ENCODE measurements at regions not wholly inside any gene's neighbourhood (a gene's known extent, or its start where the extent isn't known, plus 50 kb on each side); places are given as distances from the start of the nearest gene placed in this dataset.

- 100% methylated on average over 1 of the region's 3 CpGs for WGBS (ENCODE audit: insufficient coverage)
- H3K9me3 ChIP-seq (ENCODE audit: control extremely low read depth in 1 of 5, control insufficient read depth in 4 of 5, insufficient read depth in 2 of 5, low read depth in 1 of 5, low read length in 4 of 5) = peaks cover 0 to 5% (median 0%) of the 10 kb centered on the region in 5 experiments
- ChIA-PET CTCF (interaction anchor here (1.0 to 1.8 kb wide), 4 partner anchors 123 to 1175 kb away, joined by 5 to 7 read pairs (median 7); no protein-coding TSS in a partner anchor), POLR2A (no interaction called here)
- H3K4me1 ChIP-seq (ENCODE audit: control extremely low read depth in 1 of 4, control insufficient read depth in 4 of 4, insufficient read depth in 4 of 4, low read length in 3 of 4) = peaks cover 0 to 4% (median 2%) of the 10 kb centered on the region in 4 experiments
- H3K4me3 ChIP-seq (ENCODE audit: control insufficient read depth in 1 of 7, extremely low read depth in 1 of 7, insufficient read depth in 4 of 7, low read depth in 2 of 7, low read length in 6 of 7) = no peak overlapping the region
- no peaks in the 10 kb centered on the region for H3K36me3 ChIP-seq (ENCODE audit: control insufficient read depth in 4 of 4, insufficient read depth in 4 of 4, low read length in 3 of 4)
- DNase-seq = no peak
- H3K27ac ChIP-seq (ENCODE audit: insufficient read depth in 1 of 2, low read depth in 1 of 2, low read length in 2 of 2, poor library complexity in 1 of 2, severe bottlenecking in 2 of 2) = no peak overlapping the region
- H3K27me3 ChIP-seq (replicated peaks in 2 of 5; ENCODE audit: control insufficient read depth in 4 of 5, insufficient read depth in 5 of 5, low read length in 4 of 5) = no peaks in the 10 kb centered on the region
These were observed 239.7 kb downstream of the PIK3R1 start for GRCh38 chr5:68455216-68455615.

- 89% methylated on average over 1 of the region's 4 CpGs for WGBS (ENCODE audit: insufficient coverage)
- Histone ChIP-seq H3K4me3 (ENCODE audit: control insufficient read depth in 1 of 7, extremely low read depth in 1 of 7, insufficient read depth in 4 of 7, low read depth in 2 of 7, low read length in 6 of 7) (no peak overlapping the region), H3K36me3 (ENCODE audit: control insufficient read depth in 4 of 4, insufficient read depth in 4 of 4, low read length in 3 of 4) (no peaks in the 10 kb centered on the region), H3K27me3 (replicated peaks in 2 of 5; ENCODE audit: control insufficient read depth in 4 of 5, insufficient read depth in 5 of 5, low read length in 4 of 5) (no peaks in the 10 kb centered on the region), H3K9me3 (ENCODE audit: control extremely low read depth in 1 of 5, control insufficient read depth in 4 of 5, insufficient read depth in 2 of 5, low read depth in 1 of 5, low read length in 4 of 5) (peaks cover 0 to 5% (median 0%) of the 10 kb centered on the region in 5 experiments), H3K27ac (ENCODE audit: insufficient read depth in 1 of 2, low read depth in 1 of 2, low read length in 2 of 2, poor library complexity in 1 of 2, severe bottlenecking in 2 of 2) (no peak overlapping the region), H3K4me1 (ENCODE audit: control extremely low read depth in 1 of 4, control insufficient read depth in 4 of 4, insufficient read depth in 4 of 4, low read length in 3 of 4) (peaks cover 0 to 4% (median 2%) of the 10 kb centered on the region in 4 experiments)
- DNase-seq = no peak
- ChIA-PET POLR2A (no interaction called here), CTCF (interaction anchor here (0.9 to 1.8 kb wide), 4 partner anchors 37 to 170 kb away, joined by 3 to 7 read pairs (median 6); no protein-coding TSS in a partner anchor)
These were observed 241.2 kb downstream of the PIK3R1 start for GRCh38 chr5:68456756-68457217.

GRCh38 chr5:68457285-68457684 is 241.7 kb downstream of the PIK3R1 start:
- peaks cover 0 to 2% (median under 1%) of the 10 kb centered on the region in 4 experiments for H3K4me1 ChIP-seq (ENCODE audit: control extremely low read depth in 1 of 4, control insufficient read depth in 4 of 4, insufficient read depth in 4 of 4, low read length in 3 of 4)
- ChIA-PET CTCF (interaction anchor here (0.9 to 1.0 kb wide), 2 partner anchors 38 to 171 kb away, joined by 3 to 6 read pairs; no protein-coding TSS in a partner anchor), POLR2A (no interaction called here)
- no peak for DNase-seq
- no peak overlapping the region for H3K27ac ChIP-seq (ENCODE audit: insufficient read depth in 1 of 2, low read depth in 1 of 2, low read length in 2 of 2, poor library complexity in 1 of 2, severe bottlenecking in 2 of 2)
- H3K4me3 ChIP-seq (ENCODE audit: control insufficient read depth in 1 of 7, extremely low read depth in 1 of 7, insufficient read depth in 4 of 7, low read depth in 2 of 7, low read length in 6 of 7) = no peak overlapping the region
- H3K9me3 ChIP-seq (ENCODE audit: control extremely low read depth in 1 of 5, control insufficient read depth in 4 of 5, insufficient read depth in 2 of 5, low read depth in 1 of 5, low read length in 4 of 5) = peaks cover 0 to 5% (median 0%) of the 10 kb centered on the region in 5 experiments
- WGBS (ENCODE audit: insufficient coverage) = 98% methylated on average over 7 of the region's 8 CpGs
- no peaks in the 10 kb centered on the region for H3K27me3 ChIP-seq (replicated peaks in 2 of 5; ENCODE audit: control insufficient read depth in 4 of 5, insufficient read depth in 5 of 5, low read length in 4 of 5)
- no peaks in the 10 kb centered on the region for H3K36me3 ChIP-seq (ENCODE audit: control insufficient read depth in 4 of 4, insufficient read depth in 4 of 4, low read length in 3 of 4)

GRCh38 chr5:68458416-68459021 is 243.0 kb downstream of the PIK3R1 start:
- Histone ChIP-seq H3K36me3 (ENCODE audit: control insufficient read depth in 4 of 4, insufficient read depth in 4 of 4, low read length in 3 of 4) (no peaks in the 10 kb centered on the region), H3K4me3 (ENCODE audit: control insufficient read depth in 1 of 7, extremely low read depth in 1 of 7, insufficient read depth in 4 of 7, low read depth in 2 of 7, low read length in 6 of 7) (no peak overlapping the region), H3K4me1 (ENCODE audit: control extremely low read depth in 1 of 4, control insufficient read depth in 4 of 4, insufficient read depth in 4 of 4, low read length in 3 of 4) (no peaks in the 10 kb centered on the region), H3K9me3 (ENCODE audit: control extremely low read depth in 1 of 5, control insufficient read depth in 4 of 5, insufficient read depth in 2 of 5, low read depth in 1 of 5, low read length in 4 of 5) (peaks cover 0 to 5% (median 0%) of the 10 kb centered on the region in 5 experiments), H3K27ac (ENCODE audit: insufficient read depth in 1 of 2, low read depth in 1 of 2, low read length in 2 of 2, poor library complexity in 1 of 2, severe bottlenecking in 2 of 2) (no peak overlapping the region), H3K27me3 (replicated peaks in 2 of 5; ENCODE audit: control insufficient read depth in 4 of 5, insufficient read depth in 5 of 5, low read length in 4 of 5) (no peaks in the 10 kb centered on the region)
- ChIA-PET CTCF (interaction anchor here (0.7 to 7.3 kb wide), 2 partner anchors 127 to 171 kb away, joined by 3 to 81 read pairs; no protein-coding TSS in a partner anchor), POLR2A (no interaction called here)
- 80% methylated on average over 1 of the region's 3 CpGs for WGBS (ENCODE audit: insufficient coverage)
- DNase-seq = peak in 2 of 3 donors; percentile 35 to 51

GRCh38 chr5:68459093-68459809 is 243.7 kb downstream of the PIK3R1 start:
- Histone ChIP-seq H3K9me3 (ENCODE audit: control extremely low read depth in 1 of 5, control insufficient read depth in 4 of 5, insufficient read depth in 2 of 5, low read depth in 1 of 5, low read length in 4 of 5) (peaks cover 0 to 3% (median 0%) of the 10 kb centered on the region in 5 experiments), H3K27me3 (replicated peaks in 2 of 5; ENCODE audit: control insufficient read depth in 4 of 5, insufficient read depth in 5 of 5, low read length in 4 of 5) (no peaks in the 10 kb centered on the region), H3K4me3 (ENCODE audit: control insufficient read depth in 1 of 7, extremely low read depth in 1 of 7, insufficient read depth in 4 of 7, low read depth in 2 of 7, low read length in 6 of 7) (no peak overlapping the region), H3K27ac (ENCODE audit: insufficient read depth in 1 of 2, low read depth in 1 of 2, low read length in 2 of 2, poor library complexity in 1 of 2, severe bottlenecking in 2 of 2) (no peak overlapping the region), H3K4me1 (ENCODE audit: control extremely low read depth in 1 of 4, control insufficient read depth in 4 of 4, insufficient read depth in 4 of 4, low read length in 3 of 4) (no peaks in the 10 kb centered on the region), H3K36me3 (ENCODE audit: control insufficient read depth in 4 of 4, insufficient read depth in 4 of 4, low read length in 3 of 4) (no peaks in the 10 kb centered on the region)
- ChIA-PET CTCF (interaction anchor here (0.7 to 7.3 kb wide), 4 partner anchors 128 to 176 kb away, joined by 3 to 81 read pairs (median 4); no protein-coding TSS in a partner anchor), POLR2A (no interaction called here)
- 92% methylated on average over 2 of the region's 3 CpGs for WGBS (ENCODE audit: insufficient coverage)
- DNase-seq = no peak

GRCh38 chr5:68459810-68460139 is 244.2 kb downstream of the PIK3R1 start:
- Histone ChIP-seq H3K36me3 (ENCODE audit: control insufficient read depth in 4 of 4, insufficient read depth in 4 of 4, low read length in 3 of 4) (no peaks in the 10 kb centered on the region), H3K4me1 (ENCODE audit: control extremely low read depth in 1 of 4, control insufficient read depth in 4 of 4, insufficient read depth in 4 of 4, low read length in 3 of 4) (peaks cover 0 to 5% (median 2%) of the 10 kb centered on the region in 4 experiments), H3K27me3 (replicated peaks in 2 of 5; ENCODE audit: control insufficient read depth in 4 of 5, insufficient read depth in 5 of 5, low read length in 4 of 5) (no peaks in the 10 kb centered on the region), H3K9me3 (ENCODE audit: control extremely low read depth in 1 of 5, control insufficient read depth in 4 of 5, insufficient read depth in 2 of 5, low read depth in 1 of 5, low read length in 4 of 5) (no peaks in the 10 kb centered on the region), H3K27ac (ENCODE audit: insufficient read depth in 1 of 2, low read depth in 1 of 2, low read length in 2 of 2, poor library complexity in 1 of 2, severe bottlenecking in 2 of 2) (no peak overlapping the region), H3K4me3 (ENCODE audit: control insufficient read depth in 1 of 7, extremely low read depth in 1 of 7, insufficient read depth in 4 of 7, low read depth in 2 of 7, low read length in 6 of 7) (no peak overlapping the region)
- no CpG with 5 or more reads among the region's 3 CpGs for WGBS (ENCODE audit: insufficient coverage)
- ChIA-PET POLR2A (no interaction called here), CTCF (interaction anchor here (0.8 to 7.3 kb wide), 6 partner anchors 25 to 207 kb away, joined by 3 to 81 read pairs (median 4); no protein-coding TSS in a partner anchor)
- DNase-seq = no peak

All from common myeloid progenitor, CD34-positive (primary cell).